ENCODE measurements at regions not wholly inside any gene's neighbourhood (a gene's known extent, or its start where the extent isn't known, plus 50 kb on each side); places are given as distances from the start of the nearest gene placed in this dataset.

DNA sequence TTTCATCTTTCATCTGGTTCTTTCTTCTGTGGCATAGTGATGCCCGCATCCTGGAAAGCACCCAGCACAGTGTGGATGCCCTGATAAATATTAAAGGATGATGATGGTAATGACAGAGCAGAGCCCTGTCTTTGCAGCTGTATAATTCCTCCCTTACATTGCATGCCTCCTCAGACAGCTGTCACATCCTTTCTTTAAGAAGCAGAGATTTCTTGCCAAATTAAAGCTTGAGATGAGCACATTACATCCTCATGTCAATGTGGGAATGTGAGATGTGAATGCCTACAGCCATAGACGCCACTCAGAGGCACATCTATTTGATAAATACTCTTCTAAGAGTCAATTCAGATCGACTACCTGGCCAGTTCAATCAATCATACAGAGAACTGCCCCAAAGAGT, 642.0 kb downstream of the ZNF385D start:
- TF ChIP-seq, protein P1, sequence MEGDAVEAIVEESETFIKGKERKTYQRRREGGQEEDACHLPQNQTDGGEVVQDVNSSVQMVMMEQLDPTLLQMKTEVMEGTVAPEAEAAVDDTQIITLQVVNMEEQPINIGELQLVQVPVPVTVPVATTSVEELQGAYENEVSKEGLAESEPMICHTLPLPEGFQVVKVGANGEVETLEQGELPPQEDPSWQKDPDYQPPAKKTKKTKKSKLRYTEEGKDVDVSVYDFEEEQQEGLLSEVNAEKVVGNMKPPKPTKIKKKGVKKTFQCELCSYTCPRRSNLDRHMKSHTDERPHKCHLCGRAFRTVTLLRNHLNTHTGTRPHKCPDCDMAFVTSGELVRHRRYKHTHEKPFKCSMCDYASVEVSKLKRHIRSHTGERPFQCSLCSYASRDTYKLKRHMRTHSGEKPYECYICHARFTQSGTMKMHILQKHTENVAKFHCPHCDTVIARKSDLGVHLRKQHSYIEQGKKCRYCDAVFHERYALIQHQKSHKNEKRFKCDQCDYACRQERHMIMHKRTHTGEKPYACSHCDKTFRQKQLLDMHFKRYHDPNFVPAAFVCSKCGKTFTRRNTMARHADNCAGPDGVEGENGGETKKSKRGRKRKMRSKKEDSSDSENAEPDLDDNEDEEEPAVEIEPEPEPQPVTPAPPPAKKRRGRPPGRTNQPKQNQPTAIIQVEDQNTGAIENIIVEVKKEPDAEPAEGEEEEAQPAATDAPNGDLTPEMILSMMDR (IDR thresholded peaks at IDR 0.05): no peak
- TF ChIP-seq POLR2A (IDR thresholded peaks at IDR 0.05) (no peak), POLR2AphosphoS5 (IDR thresholded peaks at IDR 0.05) (no peak)
